ENCODE measurements at regions not wholly inside any gene's neighbourhood (a gene's known extent, or its start where the extent isn't known, plus 50 kb on each side); places are given as distances from the start of the nearest gene placed in this dataset.

GRCh38 chr16:59067205-59067604 lies 333.1 kb upstream of the GOT2 start:
- Histone ChIP-seq H3K9me2 (ENCODE audit: insufficient read depth, low read length) (no peaks in the 10 kb centered on the region), H3K79me2 (replicated peaks; ENCODE audit: insufficient read depth, low read length) (no peaks in the 10 kb centered on the region), H3K9ac (ENCODE audit: low read length) (no peak overlapping the region), H3K27ac (ENCODE audit: low read length) (no peak overlapping the region), H2AFZ (ENCODE audit: low read depth, low read length) (no peak overlapping the region), H3K4me3 (ENCODE audit: low read length) (no peak overlapping the region), H3F3A (ENCODE audit: insufficient read depth, low read length, poor library complexity, severe bottlenecking) (no peaks in the 10 kb centered on the region), H3K27me3 (ENCODE audit: insufficient read depth, low read depth, low read length) (no peaks in the 10 kb centered on the region), H3K9me3 (ENCODE audit: low read length) (no peaks in the 10 kb centered on the region), H3K36me3 (ENCODE audit: insufficient read depth, low read length) (no peaks in the 10 kb centered on the region), H3K4me2 (ENCODE audit: low read length) (no peak overlapping the region), H4K20me1 (ENCODE audit: insufficient read depth) (no peaks in the 10 kb centered on the region)
- TF ChIP-seq EP300 (conservative IDR thresholded peaks at IDR 0.05; ENCODE audit: poor library complexity, severe bottlenecking) (no peak), REST (IDR thresholded peaks at IDR 0.05; ENCODE audit: borderline replicate concordance) (no peak)

- no peaks in the 10 kb centered on the region for H3K27me3 ChIP-seq (ENCODE audit: insufficient read depth, low read depth, low read length)
- no peak overlapping the region for H2AFZ ChIP-seq (ENCODE audit: low read depth, low read length)
- no peaks in the 10 kb centered on the region for H3K36me3 ChIP-seq (ENCODE audit: insufficient read depth, low read length)
- TF ChIP-seq POLR2AphosphoS5 (IDR thresholded peaks at IDR 0.05), result no peak
- TF ChIP-seq EZH2 (IDR thresholded peaks at IDR 0.05; ENCODE audit: borderline replicate concordance, insufficient read depth, low read length, poor library complexity, severe bottlenecking), result no peak
- no peak for TF ChIP-seq MXI1 (conservative IDR thresholded peaks at IDR 0.05; ENCODE audit: poor library complexity, severe bottlenecking)
- no peak for TF ChIP-seq EP300 (conservative IDR thresholded peaks at IDR 0.05; ENCODE audit: poor library complexity, severe bottlenecking)
- no peak for TF ChIP-seq CTCF (IDR thresholded peaks at IDR 0.05; ENCODE audit: poor library complexity, severe bottlenecking)
- no peak for TF ChIP-seq REST (IDR thresholded peaks at IDR 0.05; ENCODE audit: borderline replicate concordance)
- no peak for TF ChIP-seq SMC3 (conservative IDR thresholded peaks at IDR 0.05; ENCODE audit: poor library complexity)
- no peak for TF ChIP-seq RAD21 (conservative IDR thresholded peaks at IDR 0.05)
- no peak for TF ChIP-seq TAF1 (IDR thresholded peaks at IDR 0.05; ENCODE audit: low read depth)
- H4K20me1 ChIP-seq (ENCODE audit: insufficient read depth), result no peaks in the 10 kb centered on the region
- H3K9me3 ChIP-seq (ENCODE audit: low read length), result no peaks in the 10 kb centered on the region
- no peaks in the 10 kb centered on the region for H3K9me2 ChIP-seq (ENCODE audit: insufficient read depth, low read length)
- H3K4me3 ChIP-seq (ENCODE audit: low read length), result no peak overlapping the region
- H3F3A ChIP-seq (ENCODE audit: insufficient read depth, low read length, poor library complexity, severe bottlenecking), result no peaks in the 10 kb centered on the region
- no peak overlapping the region for H3K4me2 ChIP-seq (ENCODE audit: low read length)
- no peak overlapping the region for H3K27ac ChIP-seq (ENCODE audit: low read length)
- H3K9ac ChIP-seq (ENCODE audit: low read length), result no peak overlapping the region
- H3K79me2 ChIP-seq (replicated peaks; ENCODE audit: insufficient read depth, low read length), result no peaks in the 10 kb centered on the region
These were observed 326.1 kb upstream of the GOT2 start for GRCh38 chr16:59060207-59060606.

Measured in neural cell (in vitro differentiated cells).